Keratinocyte (primary cell): ENCODE measurements at regions not wholly inside any gene's neighbourhood (a gene's known extent, or its start where the extent isn't known, plus 50 kb on each side); places are given as distances from the start of the nearest gene placed in this dataset.

Experiments used
- DNase-seq: peaks from one replicate; pipeline ENCODE4 v3.0.0-alpha.2; 2011; ENCODE audit warnings: low read depth, missing footprints, low spot score
- FAIRE-seq: peaks from 2 replicates; lab custom pipeline; 2011; peaks lifted over from hg19 to GRCh38; lab: Jason Lieb, UNC
- H2AFZ ChIP-seq: 2 replicates; pipeline ENCODE4 v1.6.0; 2012; ENCODE audit warnings: low read length, control low read depth, inconsistent platforms; ENCODE audit not compliant: control insufficient read depth
- H3K27ac ChIP-seq: 2 replicates; pipeline ENCODE4 v1.5.1; 2011; ENCODE audit warnings: low read length; ENCODE audit not compliant: control insufficient read depth, insufficient read depth
- H3K27me3 ChIP-seq: 3 replicates; pipeline ENCODE4 v1.6.0; 2011; ENCODE audit warnings: low read length; ENCODE audit not compliant: control insufficient read depth, insufficient read depth; ENCODE audit errors: extremely low read depth
- H3K36me3 ChIP-seq, 2 experiments: 2 replicates in 1 of 2; 3 replicates in 1 of 2; pipeline ENCODE4 v1.5.1; 2011; ENCODE audit warnings: low read length in 2 of 2, mild to moderate bottlenecking in 1 of 2; ENCODE audit not compliant: control insufficient read depth in 2 of 2, insufficient read depth in 2 of 2; ENCODE audit errors: extremely low read depth in 1 of 2
- H3K4me1 ChIP-seq: 3 replicates; pipeline ENCODE4 v1.5.1; 2011; ENCODE audit warnings: low read length; ENCODE audit not compliant: control insufficient read depth, insufficient read depth; ENCODE audit errors: extremely low read depth
- H3K4me2 ChIP-seq: 3 replicates; pipeline ENCODE4 v1.6.0; 2011; ENCODE audit warnings: low read depth, low read length; ENCODE audit not compliant: control insufficient read depth, insufficient read depth; ENCODE audit errors: extremely low read depth
- H3K4me3 ChIP-seq, 3 experiments: fragments of 200-600 bp in 1 of 3; sonication (generic) in 1 of 3; 2 replicates in 2 of 3; 3 replicates in 1 of 3; pipeline ENCODE4 v1.5.1; 2011 to 2016; ENCODE audit warnings: low read length in 3 of 3, mild to moderate bottlenecking in 3 of 3, control low read depth in 2 of 3, inconsistent platforms in 1 of 3, low read depth in 1 of 3, mixed read lengths in 1 of 3, mixed run types in 1 of 3, moderate library complexity in 1 of 3; ENCODE audit not compliant: control insufficient read depth in 2 of 3, insufficient read depth in 2 of 3; ENCODE audit errors: extremely low read depth in 1 of 3
- H3K79me2 ChIP-seq: 2 replicates; pipeline ENCODE4 v1.6.0; 2012; ENCODE audit warnings: low read length; ENCODE audit not compliant: control insufficient read depth, insufficient read depth
- H3K9ac ChIP-seq: 3 replicates; pipeline ENCODE4 v1.6.0; 2011; ENCODE audit warnings: low read length; ENCODE audit not compliant: control insufficient read depth, insufficient read depth; ENCODE audit errors: extremely low read depth
- H3K9me1 ChIP-seq: 3 replicates; pipeline ENCODE4 v1.6.0; 2011; ENCODE audit warnings: low read length; ENCODE audit not compliant: control insufficient read depth, insufficient read depth; ENCODE audit errors: extremely low read depth
- H3K9me3 ChIP-seq: 2 replicates; pipeline ENCODE4 v1.5.1; 2012; ENCODE audit warnings: low read depth, low read length; ENCODE audit not compliant: control insufficient read depth
- H4K20me1 ChIP-seq: 3 replicates; pipeline ENCODE4 v1.6.0; 2011; ENCODE audit warnings: low read length; ENCODE audit not compliant: control insufficient read depth, insufficient read depth; ENCODE audit errors: extremely low read depth
- CTCF ChIP-seq, 3 experiments: IDR thresholded peaks in 1 of 3; conservative IDR thresholded peaks in 1 of 3; optimal IDR thresholded peaks in 1 of 3; 2 replicates in 2 of 3; 3 replicates in 1 of 3; pipeline versions ENCODE3 to v1.5.1; 2011; ENCODE audit warnings: low read length in 3 of 3, mild to moderate bottlenecking in 3 of 3, moderate library complexity in 2 of 3, control low read depth in 1 of 3, inconsistent platforms in 1 of 3; ENCODE audit not compliant: insufficient read depth in 2 of 3; ENCODE audit errors: extremely low read depth in 1 of 3
- EZH2 ChIP-seq: IDR thresholded peaks from one replicate; pipeline ENCODE4 v1.6.1; 2012; ENCODE audit warnings: inconsistent platforms, mild to moderate bottlenecking, low read length, moderate library complexity
- dilution Hi-C: fragments of 300-500 bp; cut with MboI; formaldehyde crosslinking; loops from one replicate; pipeline ENCODE4 v1.7.0; 2020; ENCODE audit warnings: low sequenced_read_pairs; ENCODE audit not compliant: extremely low pct_ligation_motif_present

- no peak for DNase-seq
- Histone ChIP-seq H3K4me3 (no peak overlapping the region), H3K4me2 (no peak overlapping the region), H3K9me3 (no peaks in the 10 kb centered on the region), H3K9ac (no peak overlapping the region), H3K27ac (no peak overlapping the region), H3K4me1 (no peaks in the 10 kb centered on the region), H3K9me1 (no peaks in the 10 kb centered on the region), H2AFZ (no peak overlapping the region), H3K27me3 (no peaks in the 10 kb centered on the region), H3K79me2 (no peaks in the 10 kb centered on the region), H3K36me3 (no peaks in the 10 kb centered on the region), H4K20me1 (no peaks in the 10 kb centered on the region)
- dilution Hi-C loops: no loop called here
- FAIRE-seq: no peak
- no peak for TF ChIP-seq EZH2
- no peak for TF ChIP-seq CTCF (optimal IDR thresholded peaks at IDR 0.05 in 1 of 3, IDR thresholded peaks at IDR 0.05 in 1 of 3, conservative IDR thresholded peaks at IDR 0.05 in 1 of 3; ENCODE audit: extremely low read depth in 1 of 3, insufficient read depth in 2 of 3, low read length in 3 of 3)
Measured at GRCh38 chr7:52088008-52088901, 771.6 kb upstream of the COBL start.

- DNase-seq (no peak), FAIRE-seq (no peak)
- Histone ChIP-seq H3K36me3 (no peaks in the 10 kb centered on the region), H3K4me3 (no peak overlapping the region), H4K20me1 (no peaks in the 10 kb centered on the region), H3K27ac (no peak overlapping the region), H3K4me1 (no peaks in the 10 kb centered on the region), H3K4me2 (no peak overlapping the region), H2AFZ (no peak overlapping the region), H3K79me2 (no peaks in the 10 kb centered on the region), H3K9ac (no peak overlapping the region), H3K9me3 (no peaks in the 10 kb centered on the region), H3K9me1 (no peaks in the 10 kb centered on the region), H3K27me3 (no peaks in the 10 kb centered on the region)
- TF ChIP-seq CTCF (optimal IDR thresholded peaks at IDR 0.05 in 1 of 3, IDR thresholded peaks at IDR 0.05 in 1 of 3, conservative IDR thresholded peaks at IDR 0.05 in 1 of 3; ENCODE audit: extremely low read depth in 1 of 3, insufficient read depth in 2 of 3, low read length in 3 of 3) (no peak), EZH2 (no peak)
- dilution Hi-C loops: no loop called here
Measured at GRCh38 chr7:52085610-52086009, 769.0 kb upstream of the COBL start.
